ENCODE measurements at regions not wholly inside any gene's neighbourhood (a gene's known extent, or its start where the extent isn't known, plus 50 kb on each side); places are given as distances from the start of the nearest gene placed in this dataset.

- no peak for DNase-seq
These were observed 540.3 kb upstream of the IGFBP3 start for GRCh38 chr7:46461334-46461777.

GRCh38 chr7:46459942-46460341 lies 538.9 kb upstream of the IGFBP3 start:
- DNase-seq, result no peak

DNA sequence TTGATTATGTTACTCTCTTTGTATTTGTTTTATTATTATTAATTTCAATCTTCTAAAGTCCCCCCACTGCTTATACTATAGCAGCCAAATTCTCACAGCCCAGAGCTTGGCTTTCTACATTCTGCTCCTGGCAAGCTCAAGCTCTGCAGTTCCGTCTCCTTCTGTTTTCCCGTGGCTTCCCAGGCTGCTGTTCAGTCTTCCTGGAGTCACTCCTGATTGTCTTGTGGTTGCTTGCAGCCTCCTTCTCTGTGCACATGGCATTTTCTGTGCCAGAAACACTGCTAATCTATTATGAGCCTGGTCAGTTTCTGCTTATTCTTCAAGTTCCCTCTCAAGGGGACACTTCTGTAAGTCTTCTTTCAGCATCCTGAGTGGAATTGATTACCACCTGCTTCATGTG lies 533.7 kb upstream of the IGFBP3 start:
- DNase-seq, result no peak

GRCh38 chr7:46452561-46453135 lies 531.6 kb upstream of the IGFBP3 start:
- no peak for DNase-seq

DNA sequence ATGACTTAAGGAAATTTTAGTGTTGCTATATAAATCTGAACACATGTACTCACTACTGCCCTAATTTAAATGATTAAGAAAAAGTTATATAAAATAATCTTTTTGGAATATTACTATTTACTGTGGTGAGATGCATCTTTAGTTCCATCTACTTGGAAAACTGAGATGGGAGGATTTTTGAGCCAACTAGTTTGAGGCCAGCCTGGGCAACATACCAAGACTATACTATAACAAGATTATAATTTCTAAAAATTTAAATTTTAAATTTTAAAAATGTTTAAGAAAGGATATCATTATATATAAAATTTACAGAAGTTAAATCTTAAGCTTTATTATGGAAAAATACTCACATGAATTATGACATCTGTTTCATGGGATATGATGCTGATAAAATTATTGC lies 530.8 kb upstream of the IGFBP3 start:
- DNase-seq, result no peak

DNA sequence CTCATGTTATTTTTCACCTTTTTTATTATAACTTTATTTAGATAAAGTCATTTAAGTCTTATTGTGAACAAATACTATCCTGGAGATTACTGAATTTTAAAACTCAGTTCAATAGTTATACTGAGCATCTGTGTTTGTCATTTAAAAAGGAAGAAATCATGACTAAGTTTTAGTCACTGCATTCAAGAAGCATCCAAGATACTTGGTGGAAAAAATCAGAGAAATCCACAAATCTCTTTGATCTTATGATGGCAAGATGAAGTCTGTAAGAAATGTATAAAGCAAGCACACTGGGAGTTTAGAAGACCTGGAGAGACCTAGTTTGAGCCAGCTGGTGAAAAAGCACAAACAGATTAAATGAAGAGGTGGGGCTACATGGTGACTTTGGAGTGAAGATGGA lies 529.8 kb upstream of the IGFBP3 start:
- DNase-seq, result no peak

DNA sequence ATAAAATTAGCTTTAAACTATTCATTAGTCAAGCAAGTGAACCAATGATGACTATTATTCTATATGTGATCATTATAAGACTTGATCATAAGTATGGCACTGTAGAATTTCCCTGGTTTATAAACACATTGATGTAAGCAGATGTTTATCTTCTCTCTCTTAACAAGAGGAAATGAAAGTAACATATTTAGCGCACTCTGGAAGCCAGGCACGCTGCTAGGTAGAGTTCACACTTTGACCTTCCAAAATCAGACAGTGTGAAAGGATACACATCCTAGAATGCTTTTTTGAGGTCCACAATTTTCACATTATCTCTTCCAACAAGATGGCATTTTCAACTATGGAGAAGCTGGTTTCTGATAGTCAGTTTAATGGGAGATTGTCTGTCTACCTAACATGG lies 529.4 kb upstream of the IGFBP3 start:
- no peak for DNase-seq

DNA sequence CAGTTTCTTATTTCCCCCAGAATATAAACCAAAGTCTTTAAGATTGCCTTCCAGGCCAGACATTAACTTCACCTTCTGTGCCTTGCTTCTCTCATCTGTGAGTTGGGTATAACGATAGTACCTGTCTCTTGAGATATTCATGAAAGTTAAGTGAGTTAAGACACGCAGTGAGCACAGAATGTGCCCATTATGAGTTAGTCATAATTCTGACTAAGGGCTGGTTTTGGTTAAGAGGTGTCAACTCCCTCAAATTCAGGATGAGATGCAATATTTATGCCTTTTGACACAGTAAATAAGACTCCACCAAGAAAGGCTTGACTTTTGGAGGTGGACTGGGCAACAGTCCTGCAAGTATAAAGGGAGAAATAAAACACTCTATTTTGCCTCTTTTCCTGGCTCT lies 528.7 kb upstream of the IGFBP3 start:
- no peak for DNase-seq

DNA sequence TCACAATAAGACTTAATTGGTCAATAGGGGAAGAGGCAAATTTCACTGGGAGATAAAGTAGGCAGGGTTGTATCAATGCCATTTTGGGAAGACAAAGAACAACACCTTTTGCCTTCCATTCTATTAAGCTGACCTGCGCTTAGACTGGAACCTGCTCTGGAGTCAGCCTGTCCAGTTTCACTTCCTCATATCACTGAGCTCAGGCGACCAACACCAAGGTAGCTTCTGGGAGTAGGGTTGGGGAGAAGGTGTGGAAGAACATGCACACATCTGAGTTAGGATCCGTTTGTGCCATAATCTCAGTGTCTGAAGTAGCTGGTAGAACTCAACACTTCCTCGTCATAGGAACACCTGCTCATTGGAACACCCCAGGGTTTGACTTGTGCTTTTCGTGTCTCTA lies 527.4 kb upstream of the IGFBP3 start:
- no peak for DNase-seq

- DNase-seq, result no peak
These were observed 525.1 kb upstream of the IGFBP3 start for GRCh38 chr7:46446151-46446550.

- DNase-seq, result no peak
These were observed 523.2 kb upstream of the IGFBP3 start for GRCh38 chr7:46444256-46444655.

- no peak for DNase-seq
These were observed 519.1 kb upstream of the IGFBP3 start for GRCh38 chr7:46440186-46440585.

DNA sequence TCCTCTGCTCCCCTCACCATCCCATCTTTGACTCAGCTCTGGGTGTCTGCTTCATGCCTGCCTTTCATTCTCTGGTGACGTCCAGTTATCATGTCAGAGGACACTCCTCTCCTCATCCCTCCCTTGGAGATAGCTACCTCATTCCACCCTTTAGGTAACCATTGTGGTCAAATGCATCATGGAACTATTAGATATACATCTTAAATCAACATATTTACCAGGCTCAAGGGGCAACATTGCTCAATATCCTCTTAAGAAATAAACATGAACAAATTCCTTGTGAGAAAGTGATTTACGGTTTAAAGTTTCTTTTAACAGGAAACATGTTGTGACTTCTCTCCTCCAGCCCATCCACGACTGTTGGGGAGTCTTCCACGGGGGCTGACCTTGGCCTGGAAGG lies 511.6 kb upstream of the IGFBP3 start:
- DNase-seq, result no peak

DNA sequence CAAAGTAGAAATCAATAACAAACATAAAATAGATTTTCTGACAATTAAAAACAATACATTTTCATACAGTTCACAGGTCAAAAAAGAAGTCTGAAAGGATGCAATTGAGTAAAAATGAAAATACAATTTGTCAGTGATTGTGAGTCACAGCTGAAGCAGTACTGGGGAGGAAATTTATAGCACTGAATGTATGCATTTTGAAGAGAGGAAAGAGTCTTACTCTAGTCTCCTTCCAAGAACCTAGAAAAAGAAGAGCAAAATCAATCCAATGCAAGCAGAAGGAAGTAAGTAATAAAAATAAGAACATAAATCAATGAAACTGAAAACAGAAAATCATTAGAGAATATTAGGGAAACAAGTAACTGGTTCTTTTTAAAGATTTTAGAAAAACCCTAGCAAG lies 507.2 kb upstream of the IGFBP3 start:
- no peak for DNase-seq

- no peak for DNase-seq
These were observed 503.9 kb upstream of the IGFBP3 start for GRCh38 chr7:46424934-46425333.

DNA sequence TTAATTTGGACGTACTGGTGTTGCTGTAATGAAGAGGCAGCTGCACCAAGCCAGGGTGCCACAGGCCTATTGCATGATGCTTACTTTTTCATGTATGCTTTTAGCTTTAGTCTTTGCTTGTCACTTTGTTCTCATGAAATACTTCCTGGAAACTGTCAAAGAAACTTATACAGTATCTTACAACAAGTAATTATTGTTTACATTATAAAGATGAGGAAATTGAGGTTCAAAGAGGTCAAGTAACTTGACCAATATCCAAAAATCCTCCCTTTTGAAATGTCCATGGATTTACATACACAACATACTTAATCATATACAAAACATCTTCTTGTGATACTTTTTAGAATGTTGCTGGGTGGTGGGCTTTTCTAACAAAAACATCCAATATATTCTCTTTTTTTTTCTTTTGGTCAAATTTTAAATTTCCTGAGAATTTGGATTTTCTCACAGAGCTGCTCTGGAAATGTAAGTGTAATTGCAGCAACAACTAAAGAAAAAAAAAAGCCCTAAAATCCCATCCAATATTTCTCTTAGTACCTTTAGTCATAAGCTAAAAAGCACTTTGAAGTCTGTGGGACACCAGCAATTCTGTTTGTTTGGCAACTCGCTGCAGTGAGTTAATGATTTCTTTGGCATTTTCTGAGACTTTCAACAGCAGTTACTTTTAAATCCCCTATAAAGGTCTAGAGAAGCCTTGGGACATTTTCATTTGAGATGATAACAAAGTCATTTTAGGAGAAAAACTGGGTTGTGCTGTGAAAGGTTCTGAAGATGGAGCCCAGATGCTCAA lies 500.6 kb upstream of the IGFBP3 start:
- no peak for DNase-seq

GRCh38 chr7:46414946-46415345 lies 493.9 kb upstream of the IGFBP3 start:
- no peak for DNase-seq

DNA sequence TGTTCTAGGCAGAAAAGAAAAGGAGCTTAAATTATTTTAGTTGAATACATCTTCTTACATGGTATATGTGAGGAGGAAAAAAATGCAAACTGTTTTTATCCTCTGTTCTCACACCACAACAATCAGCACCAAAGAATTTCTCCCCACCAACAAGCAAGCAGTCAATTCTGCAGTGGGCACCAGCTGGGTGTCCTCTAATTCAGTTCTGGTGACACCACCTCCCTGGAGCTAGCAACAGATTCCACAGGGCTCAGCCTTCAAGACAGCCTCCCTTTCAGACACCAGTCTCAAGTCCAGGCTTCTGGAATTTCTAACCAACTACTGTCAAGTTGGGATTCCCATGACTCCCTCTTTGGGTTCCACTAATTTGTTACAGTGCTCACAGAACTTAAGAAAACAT lies 490.2 kb upstream of the IGFBP3 start:
- no peak for DNase-seq

- DNase-seq, result no peak
These were observed 486.1 kb upstream of the IGFBP3 start for GRCh38 chr7:46407125-46407524.

DNA sequence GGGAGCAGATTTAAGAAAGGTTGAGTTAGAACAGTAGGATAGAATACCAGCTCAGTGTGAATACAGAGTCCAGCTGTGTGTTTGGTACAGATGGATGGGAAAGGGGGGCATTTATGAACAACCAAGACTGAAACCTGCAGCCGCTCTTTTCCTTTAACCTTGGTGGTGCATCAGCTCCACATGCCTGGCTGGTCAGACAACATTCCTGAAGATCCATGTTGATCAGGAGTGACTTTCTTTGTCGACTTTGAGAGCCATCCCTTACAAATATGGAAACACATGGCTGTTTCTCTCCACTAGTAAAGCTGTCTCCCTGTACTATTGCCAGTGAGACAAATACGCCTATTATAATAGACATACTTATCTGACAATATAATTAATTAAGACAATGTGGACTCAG lies 476.5 kb upstream of the IGFBP3 start:
- DNase-seq, result no peak

GRCh38 chr7:46396481-46396880 lies 475.4 kb upstream of the IGFBP3 start:
- DNase-seq, result no peak

DNA sequence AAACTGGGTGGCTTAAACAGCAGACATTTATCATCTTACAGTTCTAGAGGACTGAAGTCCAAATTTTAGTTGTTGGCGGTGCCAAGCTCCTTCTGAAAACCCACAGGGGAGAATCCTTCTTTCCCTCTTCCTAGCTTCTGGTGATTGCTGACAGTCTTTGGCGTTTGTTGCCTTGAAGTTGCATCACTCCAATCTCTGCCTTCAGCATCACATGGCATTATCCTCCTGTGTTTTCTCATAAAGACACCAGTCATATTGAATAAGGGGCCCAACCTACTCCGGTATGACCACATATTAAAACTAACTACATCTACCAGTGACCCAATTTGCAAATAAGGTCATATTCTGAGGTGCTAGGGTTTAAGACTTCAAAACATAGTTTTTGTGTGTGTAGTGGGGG lies 472.1 kb upstream of the IGFBP3 start:
- DNase-seq, result no peak

GRCh38 chr7:46391231-46392201 lies 470.4 kb upstream of the IGFBP3 start:
- no peak for DNase-seq

DNA sequence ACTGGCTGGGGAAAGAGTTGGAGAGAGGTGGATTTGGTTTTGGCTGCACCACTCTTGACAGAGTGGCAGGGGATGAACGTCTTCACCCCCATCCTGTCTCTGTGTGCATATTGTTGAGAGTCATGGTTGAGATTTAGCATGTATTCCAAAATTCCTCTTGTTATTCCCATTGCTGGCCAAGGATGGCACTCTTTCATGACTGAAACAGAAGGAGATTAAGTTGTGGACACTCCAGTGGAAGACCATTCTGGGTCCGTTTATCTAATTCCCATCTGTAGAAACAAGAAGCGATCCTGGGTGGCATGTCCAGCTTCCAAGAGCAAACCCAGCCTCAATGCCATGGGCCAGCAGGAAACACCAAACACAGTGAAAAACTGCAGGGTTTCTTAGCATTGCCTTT lies 469.0 kb upstream of the IGFBP3 start:
- DNase-seq, result no peak

Measured in CD4-positive, alpha-beta T cell treated with Interferon alpha-2 for 1 hour (primary cell).